Progenitor cell of endocrine pancreas (in vitro differentiated cells): ENCODE measurements at regions not wholly inside any gene's neighbourhood (a gene's known extent, or its start where the extent isn't known, plus 50 kb on each side); places are given as distances from the start of the nearest gene placed in this dataset.
"Not testable (repeated sequence)": the region's sequence is repeated elsewhere in the genome, so short reads cannot be mapped to it uniquely, and the experiment has no call there.

Experiments used
- DNase-seq: peaks from one replicate; pipeline ENCODE4 v3.0.0; 2021; ENCODE audit warnings: low spot score; ENCODE audit not compliant: unreplicated experiment
- H3K27ac Mint-ChIP-seq: 2 replicates; pipeline ENCODE4 v1.8.0; 2021; ENCODE audit warnings: mild to moderate bottlenecking, moderate library complexity, mixed read lengths
- H3K27me3 Mint-ChIP-seq: 2 replicates; pipeline ENCODE4 v1.8.0; 2021; ENCODE audit warnings: mixed read lengths
- H3K36me3 Mint-ChIP-seq: 2 replicates; pipeline ENCODE4 v1.8.0; 2022; ENCODE audit warnings: mixed read lengths; ENCODE audit not compliant: insufficient read depth
- H3K4me1 Mint-ChIP-seq: 2 replicates; pipeline ENCODE4 v1.8.0; 2021; ENCODE audit warnings: low read depth, mixed read lengths
- H3K4me3 Mint-ChIP-seq: 2 replicates; pipeline ENCODE4 v1.8.0; 2021; ENCODE audit warnings: low read depth, mild to moderate bottlenecking, moderate library complexity, mixed read lengths
- H3K9me3 Mint-ChIP-seq: 2 replicates; pipeline ENCODE4 v1.8.0; 2021; ENCODE audit warnings: low read depth, mixed read lengths
- TF ChIP-seq, protein P1 (sequence below): fragments of 200-600 bp; sonication (generic); IDR thresholded peaks from one replicate; pipeline ENCODE4 v1.5.0; 2021; ENCODE audit warnings: antibody characterized with exemption, mild to moderate bottlenecking; ENCODE audit not compliant: unreplicated experiment

DNA sequence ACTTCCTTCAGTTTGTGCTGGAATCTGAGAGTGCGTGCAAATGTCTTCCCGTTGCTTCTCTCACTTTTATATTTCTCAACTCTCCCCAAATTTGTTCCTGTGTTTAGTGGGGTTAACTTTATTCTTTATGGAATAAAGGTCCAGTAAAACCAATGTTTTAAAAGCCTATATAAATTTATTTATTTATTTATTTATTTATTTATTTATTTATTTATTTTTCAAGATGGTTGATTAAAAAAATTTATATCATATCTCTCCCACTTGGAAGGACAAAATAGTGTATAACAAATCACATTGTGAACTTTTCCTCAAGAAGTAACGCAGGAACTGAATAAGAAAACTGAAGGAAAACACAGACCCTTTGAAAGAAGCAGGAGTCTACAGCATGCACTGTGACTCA, 95.3 kb upstream of the ITM2A start:
- H3K36me3 Mint-ChIP-seq = peaks cover 3% of the 10 kb centered on the region
- TF ChIP-seq, protein P1, sequence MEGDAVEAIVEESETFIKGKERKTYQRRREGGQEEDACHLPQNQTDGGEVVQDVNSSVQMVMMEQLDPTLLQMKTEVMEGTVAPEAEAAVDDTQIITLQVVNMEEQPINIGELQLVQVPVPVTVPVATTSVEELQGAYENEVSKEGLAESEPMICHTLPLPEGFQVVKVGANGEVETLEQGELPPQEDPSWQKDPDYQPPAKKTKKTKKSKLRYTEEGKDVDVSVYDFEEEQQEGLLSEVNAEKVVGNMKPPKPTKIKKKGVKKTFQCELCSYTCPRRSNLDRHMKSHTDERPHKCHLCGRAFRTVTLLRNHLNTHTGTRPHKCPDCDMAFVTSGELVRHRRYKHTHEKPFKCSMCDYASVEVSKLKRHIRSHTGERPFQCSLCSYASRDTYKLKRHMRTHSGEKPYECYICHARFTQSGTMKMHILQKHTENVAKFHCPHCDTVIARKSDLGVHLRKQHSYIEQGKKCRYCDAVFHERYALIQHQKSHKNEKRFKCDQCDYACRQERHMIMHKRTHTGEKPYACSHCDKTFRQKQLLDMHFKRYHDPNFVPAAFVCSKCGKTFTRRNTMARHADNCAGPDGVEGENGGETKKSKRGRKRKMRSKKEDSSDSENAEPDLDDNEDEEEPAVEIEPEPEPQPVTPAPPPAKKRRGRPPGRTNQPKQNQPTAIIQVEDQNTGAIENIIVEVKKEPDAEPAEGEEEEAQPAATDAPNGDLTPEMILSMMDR = no peak
- H3K27me3 Mint-ChIP-seq = no peaks in the 10 kb centered on the region
- no peak for DNase-seq
- no peaks in the 10 kb centered on the region for H3K4me1 Mint-ChIP-seq
- H3K9me3 Mint-ChIP-seq = peaks cover 31% of the 10 kb centered on the region
- H3K27ac Mint-ChIP-seq = no peak overlapping the region
- H3K4me3 Mint-ChIP-seq = no peak overlapping the region

DNA sequence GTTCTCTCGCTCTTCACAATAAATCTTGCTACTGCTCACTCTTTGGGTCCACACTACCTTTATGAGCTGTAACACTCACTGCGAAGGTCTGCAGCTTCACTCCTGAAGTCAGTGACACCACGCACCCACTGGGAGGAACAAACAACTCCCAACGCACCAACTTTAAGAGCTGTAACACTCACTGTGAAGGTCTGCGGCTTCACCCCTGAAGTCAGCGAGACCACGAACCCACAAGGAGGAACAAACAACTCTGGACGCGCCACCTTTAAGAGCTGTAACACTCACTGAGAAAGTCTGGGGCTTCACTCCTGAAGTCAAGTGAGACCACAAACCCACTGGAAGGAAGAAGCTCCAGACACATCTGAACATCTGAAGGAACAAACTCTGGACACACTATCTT, 89.5 kb upstream of the ITM2A start:
- not testable (repeated sequence) for H3K36me3 Mint-ChIP-seq, H3K27me3 Mint-ChIP-seq, DNase-seq, H3K27ac Mint-ChIP-seq, H3K4me3 Mint-ChIP-seq
- Mint-ChIP-seq H3K4me1 (peaks cover 10% of the 10 kb centered on the region), H3K9me3 (peaks cover 18% of the 10 kb centered on the region)

DNA sequence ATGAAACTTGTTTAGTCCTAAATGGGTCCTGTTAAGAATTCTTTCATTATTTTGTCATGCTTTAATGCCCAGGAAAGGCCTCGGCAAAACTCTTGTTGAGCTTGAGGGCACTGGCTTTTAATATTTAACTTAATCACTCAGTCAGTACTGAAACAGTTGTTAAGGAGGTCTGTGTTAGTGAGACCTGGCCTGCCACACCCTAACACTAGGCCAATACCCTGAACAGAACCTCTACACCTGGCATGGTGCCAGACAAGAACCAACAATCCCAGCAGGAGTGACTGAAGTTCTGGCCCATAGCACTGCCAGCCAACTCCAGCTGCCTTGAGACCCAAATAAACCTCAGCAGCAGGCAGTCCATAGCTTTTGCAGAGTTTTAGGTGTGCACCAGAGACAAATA, 85.7 kb upstream of the ITM2A start:
- Mint-ChIP-seq H3K9me3 (peaks cover 14% of the 10 kb centered on the region), H3K27me3 (no peaks in the 10 kb centered on the region), H3K27ac (no peak overlapping the region), H3K36me3 (no peaks in the 10 kb centered on the region), H3K4me3 (no peak overlapping the region), H3K4me1 (peaks cover 10% of the 10 kb centered on the region)
- TF ChIP-seq, protein P1 = no peak
- no peak for DNase-seq

DNA sequence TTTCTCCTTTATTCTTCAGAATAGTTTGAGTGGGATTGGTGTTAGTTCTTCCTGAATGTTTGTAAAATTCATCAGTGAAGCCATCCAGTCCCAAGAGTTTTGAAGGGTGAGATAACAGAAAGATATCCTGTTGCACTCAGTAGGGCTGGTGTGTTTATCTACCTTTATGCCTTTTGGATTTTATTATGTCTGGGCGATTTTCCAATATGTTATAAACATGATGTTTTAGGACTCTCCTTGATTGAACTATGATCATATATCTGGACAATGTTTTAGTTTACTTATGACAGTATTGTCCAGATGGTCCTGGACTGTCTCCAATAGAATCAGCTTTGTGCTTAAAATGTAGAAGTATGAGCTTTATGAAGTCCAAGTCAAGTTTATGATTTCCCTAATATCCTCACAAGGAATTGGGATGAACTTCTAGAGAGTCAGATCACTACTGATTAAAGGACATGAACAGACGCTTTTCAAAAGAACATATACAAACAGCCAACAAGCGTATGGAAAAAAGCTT, 77.6 kb upstream of the ITM2A start:
- Mint-ChIP-seq H3K27ac (no peak overlapping the region), H3K36me3 (no peaks in the 10 kb centered on the region), H3K27me3 (no peaks in the 10 kb centered on the region), H3K4me1 (no peaks in the 10 kb centered on the region), H3K4me3 (no peak overlapping the region), H3K9me3 (peaks cover 27% of the 10 kb centered on the region)
- no peak for DNase-seq
- TF ChIP-seq, protein P1 = no peak

DNA sequence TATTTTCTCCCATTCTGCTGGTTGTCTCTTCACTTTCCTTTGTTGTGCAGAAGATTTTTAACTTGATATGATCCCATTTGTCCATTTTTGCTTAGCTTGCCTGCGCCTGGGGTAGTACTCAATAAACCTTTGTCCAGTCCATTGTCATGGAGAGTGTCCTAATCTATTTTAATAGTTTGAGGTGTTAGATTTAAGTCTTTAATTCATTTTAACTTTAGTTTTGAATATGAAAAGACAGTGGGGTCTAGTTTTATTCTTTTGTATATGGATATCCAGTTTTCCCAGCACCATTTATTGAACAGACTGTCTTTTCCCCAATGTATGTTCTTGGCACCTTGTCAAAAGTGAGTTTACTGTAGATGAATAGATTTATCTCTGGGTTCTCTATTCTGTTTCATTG, 76.0 kb upstream of the ITM2A start:
- no peak for DNase-seq
- Mint-ChIP-seq H3K9me3 (peaks cover 24% of the 10 kb centered on the region), H3K36me3 (no peaks in the 10 kb centered on the region), H3K27me3 (no peaks in the 10 kb centered on the region), H3K4me1 (no peaks in the 10 kb centered on the region), H3K27ac (no peak overlapping the region), H3K4me3 (no peak overlapping the region)
- TF ChIP-seq, protein P1 = no peak

DNA sequence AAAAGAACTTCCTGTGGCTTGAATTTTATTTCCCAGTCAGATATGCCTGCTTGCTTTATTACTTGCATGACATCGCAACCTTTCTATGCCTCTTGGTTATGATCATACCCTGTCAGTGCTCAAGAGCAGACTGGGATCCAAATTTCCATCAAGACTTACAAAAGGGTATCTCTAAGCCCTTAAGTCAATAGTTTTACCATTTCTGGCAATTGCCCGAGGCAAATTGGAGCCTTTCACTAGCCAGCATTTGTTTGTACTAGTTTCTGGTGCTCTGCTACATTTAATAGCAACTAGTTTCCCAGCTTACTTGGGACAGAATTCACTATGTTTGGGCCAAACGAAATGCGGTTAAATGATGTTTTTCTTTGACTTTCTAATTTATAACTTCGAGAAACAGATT, 73.2 kb upstream of the ITM2A start:
- no peak overlapping the region for H3K4me3 Mint-ChIP-seq
- H3K9me3 Mint-ChIP-seq = peaks cover 19% of the 10 kb centered on the region

More for the DNA sequence above, 73.2 kb upstream of the ITM2A start:
- Mint-ChIP-seq H3K27ac (no peak overlapping the region), H3K4me1 (no peaks in the 10 kb centered on the region), H3K27me3 (no peaks in the 10 kb centered on the region), H3K36me3 (no peaks in the 10 kb centered on the region)
- no peak for DNase-seq
- TF ChIP-seq, protein P1 = no peak
